ENCODE measurements at regions not wholly inside any gene's neighbourhood (a gene's known extent, or its start where the extent isn't known, plus 50 kb on each side); places are given as distances from the start of the nearest gene placed in this dataset.

DNA sequence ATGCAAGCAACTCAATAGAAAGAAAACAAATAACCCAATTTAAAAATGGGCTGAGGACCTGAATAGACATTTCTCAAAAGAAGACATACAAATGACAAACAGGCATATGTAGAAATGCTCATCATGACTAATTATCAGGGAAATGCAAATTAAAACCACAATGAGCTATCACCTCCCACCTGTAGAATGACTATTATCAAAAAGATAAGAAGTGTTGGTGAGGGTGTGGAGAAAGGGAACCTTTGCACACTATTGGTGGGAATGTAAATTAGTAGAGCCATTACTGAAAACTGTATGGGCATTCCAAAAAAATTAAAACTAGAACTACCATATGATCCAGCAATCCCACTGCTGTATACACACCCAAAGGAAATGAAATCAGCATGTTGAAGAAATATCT, 212.2 kb downstream of the SUCLA2 start:
- TF ChIP-seq NR2F2 (IDR thresholded peaks at IDR 0.05) (no peak), JUND (IDR thresholded peaks at IDR 0.05) (no peak), ZBTB33 (IDR thresholded peaks at IDR 0.05) (no peak), FOXA2 (IDR thresholded peaks at IDR 0.05) (no peak), HNF4A (conservative IDR thresholded peaks at IDR 0.05) (no peak), REST (IDR thresholded peaks at IDR 0.05) (no peak), GABPA (IDR thresholded peaks at IDR 0.05 in 1 of 2, conservative IDR thresholded peaks at IDR 0.05 in 1 of 2) (no peak), FOXA1 (IDR thresholded peaks at IDR 0.05) (no peak), ATF3 (IDR thresholded peaks at IDR 0.05) (no peak)
- Histone ChIP-seq H3K27ac (ENCODE audit: low read depth in 1 of 2, low read length in 2 of 2) (no peak overlapping the region), H3K9ac (ENCODE audit: low read depth in 1 of 2, low read length in 2 of 2) (no peak overlapping the region), H3K9me3 (ENCODE audit: control insufficient read depth in 4 of 4, low read length in 3 of 4) (peaks cover 0 to 11% (median 2%) of the 10 kb centered on the region in 4 donors), H3K4me3 (ENCODE audit: low read depth in 1 of 3, low read length in 3 of 3) (no peak overlapping the region), H3K4me1 (ENCODE audit: control insufficient read depth in 4 of 4, insufficient read depth in 4 of 4, low read length in 3 of 4) (no peaks in the 10 kb centered on the region), H3K36me3 (ENCODE audit: control insufficient read depth in 4 of 4, insufficient read depth in 3 of 4, low read depth in 1 of 4, low read length in 3 of 4) (no peaks in the 10 kb centered on the region), H3K27me3 (ENCODE audit: control insufficient read depth in 4 of 4, insufficient read depth in 4 of 4, low read length in 3 of 4) (no peaks in the 10 kb centered on the region)
- no peak for DNase-seq (ENCODE audit: low spot score)

DNA sequence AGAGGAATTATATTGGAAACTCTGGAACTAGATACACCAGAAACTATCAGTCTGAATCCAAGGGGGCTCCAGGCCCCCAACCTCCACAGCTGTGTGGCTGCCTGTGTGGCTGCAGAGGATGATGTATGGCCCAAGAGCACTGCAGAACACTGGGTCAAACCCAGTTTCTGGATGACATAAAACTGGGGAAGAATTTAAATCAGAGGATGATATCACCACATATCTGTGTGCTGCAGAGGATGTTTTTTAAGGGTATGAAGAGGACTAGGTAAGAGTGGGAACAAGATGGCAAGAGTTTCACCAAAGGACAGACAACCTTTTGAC, 226.4 kb downstream of the SUCLA2 start:
- Histone ChIP-seq H3K9me3 (ENCODE audit: control insufficient read depth in 4 of 4, low read length in 3 of 4) (peaks cover 0 to under 1% (median 0%) of the 10 kb centered on the region in 4 donors), H3K4me1 (ENCODE audit: control insufficient read depth in 4 of 4, insufficient read depth in 4 of 4, low read length in 3 of 4) (no peaks in the 10 kb centered on the region), H3K36me3 (ENCODE audit: control insufficient read depth in 4 of 4, insufficient read depth in 3 of 4, low read depth in 1 of 4, low read length in 3 of 4) (no peaks in the 10 kb centered on the region), H3K9ac (ENCODE audit: low read depth in 1 of 2, low read length in 2 of 2) (no peak overlapping the region), H3K27ac (ENCODE audit: low read depth in 1 of 2, low read length in 2 of 2) (no peak overlapping the region), H3K27me3 (ENCODE audit: control insufficient read depth in 4 of 4, insufficient read depth in 4 of 4, low read length in 3 of 4) (no peaks in the 10 kb centered on the region), H3K4me3 (ENCODE audit: low read depth in 1 of 3, low read length in 3 of 3) (no peak overlapping the region)
- TF ChIP-seq HNF4A (conservative IDR thresholded peaks at IDR 0.05) (no peak), REST (IDR thresholded peaks at IDR 0.05) (no peak), RAD21 (IDR thresholded peaks at IDR 0.05) (no peak), FOXA1 (IDR thresholded peaks at IDR 0.05) (no peak), HNF4G (IDR thresholded peaks at IDR 0.05) (no peak), CTCF (IDR thresholded peaks at IDR 0.05; ENCODE audit: low read depth, low read length, missing input control) (no peak), JUND (IDR thresholded peaks at IDR 0.05) (no peak), GABPA (IDR thresholded peaks at IDR 0.05 in 1 of 2, conservative IDR thresholded peaks at IDR 0.05 in 1 of 2) (no peak), TAF1 (conservative IDR thresholded peaks at IDR 0.05) (no peak), SP1 (IDR thresholded peaks at IDR 0.05) (no peak), NR2F2 (IDR thresholded peaks at IDR 0.05) (no peak), ATF3 (IDR thresholded peaks at IDR 0.05) (no peak), YY1 (IDR thresholded peaks at IDR 0.05) (no peak), EGR1 (IDR thresholded peaks at IDR 0.05; ENCODE audit: low read depth in 2 of 2) (no peak), FOXA2 (IDR thresholded peaks at IDR 0.05) (no peak), RXRA (IDR thresholded peaks at IDR 0.05) (no peak), ZBTB33 (IDR thresholded peaks at IDR 0.05) (no peak)
- TF ChIP-seq, protein P1, sequence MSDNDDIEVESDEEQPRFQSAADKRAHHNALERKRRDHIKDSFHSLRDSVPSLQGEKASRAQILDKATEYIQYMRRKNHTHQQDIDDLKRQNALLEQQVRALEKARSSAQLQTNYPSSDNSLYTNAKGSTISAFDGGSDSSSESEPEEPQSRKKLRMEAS (IDR thresholded peaks at IDR 0.05): no peak
- no peak for DNase-seq (ENCODE audit: low spot score)
